CD4-positive, alpha-beta T cell (primary cell): ENCODE measurements at regions not wholly inside any gene's neighbourhood (a gene's known extent, or its start where the extent isn't known, plus 50 kb on each side); places are given as distances from the start of the nearest gene placed in this dataset.
"Not testable (repeated sequence)": the region's sequence is repeated elsewhere in the genome, so short reads cannot be mapped to it uniquely, and the experiment has no call there.

Source experiments
- ATAC-seq: fragments of 200-7000 bp; cut with Tn5 transposase; one replicate; pipeline ENCODE4 v1.10.0; 2022; ENCODE audit warnings: mild to moderate bottlenecking; ENCODE audit not compliant: poor library complexity
- CTCF ChIA-PET: fragments of 350-600 bp; sonication (Branson Sonifier 250); formaldehyde crosslinking; loops from one replicate; lab custom pipeline; 2021; ENCODE audit warnings: antibody characterized with exemption, inconsistent platforms; lab: Charles Lee
- POLR2A ChIA-PET: fragments of 350-600 bp; sonication (Branson Sonifier 250); formaldehyde crosslinking; loops from one replicate; lab custom pipeline; 2021; ENCODE audit warnings: antibody characterized with exemption, inconsistent platforms; lab: Charles Lee
- DNase-seq, 14 experiments: peaks; one replicate each; pipeline ENCODE4 v3.0.0-alpha.2; 2013 to 2020; ENCODE audit warnings: mixed read lengths in 2 of 14
- H3K27ac ChIP-seq, 2 donors: one replicate each; pipeline versions ENCODE4 v1.5.1 to v1.7.0; 2013; ENCODE audit warnings: low read length in 2 of 2, low read depth in 1 of 2, mild to moderate bottlenecking in 1 of 2
- H3K27me3 ChIP-seq, 2 experiments: 1 replicate in 1 of 2; 2 replicates in 1 of 2; pipeline versions ENCODE4 v1.6.1 to v1.7.0; 2013; ENCODE audit warnings: low read length in 2 of 2, control low read depth in 1 of 2, mild to moderate bottlenecking in 1 of 2, moderate library complexity in 1 of 2; ENCODE audit not compliant: insufficient read depth in 2 of 2, control insufficient read depth in 1 of 2
- H3K36me3 ChIP-seq: one replicate; pipeline ENCODE4 v1.6.1; 2013; ENCODE audit warnings: low read length, control low read depth; ENCODE audit not compliant: insufficient read depth
- H3K4me1 ChIP-seq: one replicate; pipeline ENCODE4 v1.6.1; 2013; ENCODE audit warnings: low read length, control low read depth; ENCODE audit not compliant: insufficient read depth
- H3K4me3 ChIP-seq: one replicate; pipeline ENCODE4 v1.5.1; 2013; ENCODE audit warnings: mild to moderate bottlenecking, low read length, moderate library complexity
- H3K9me3 ChIP-seq, 2 experiments: 1 replicate in 1 of 2; 2 replicates in 1 of 2; pipeline versions ENCODE4 v1.6.1 to v1.7.0; 2013; ENCODE audit warnings: low read length in 2 of 2, mild to moderate bottlenecking in 2 of 2, control low read depth in 1 of 2, moderate library complexity in 1 of 2; ENCODE audit not compliant: control insufficient read depth in 1 of 2, insufficient read depth in 1 of 2
- H3K27ac Mint-ChIP-seq: one replicate; pipeline ENCODE4 v1.8.0; 2020; ENCODE audit warnings: mixed read lengths
- H3K27me3 Mint-ChIP-seq: one replicate; pipeline ENCODE4 v1.8.0; 2021; ENCODE audit warnings: mixed read lengths
- H3K36me3 Mint-ChIP-seq: one replicate; pipeline ENCODE4 v1.8.0; 2021; ENCODE audit warnings: low read depth, mixed read lengths
- H3K4me1 Mint-ChIP-seq: one replicate; pipeline ENCODE4 v1.8.0; 2021; ENCODE audit warnings: low read depth, mixed read lengths
- H3K4me3 Mint-ChIP-seq: one replicate; pipeline ENCODE4 v1.8.0; 2020; ENCODE audit warnings: mild to moderate bottlenecking, mixed read lengths
- H3K9me3 Mint-ChIP-seq: one replicate; pipeline ENCODE4 v1.8.0; 2020; ENCODE audit warnings: mixed read lengths
- intact Hi-C, 2 experiments: fragments of 100-400 bp; cut with DNase I in 1 of 2; cut with micrococcal nuclease in 1 of 2; formaldehyde crosslinking; loops; one replicate each; pipeline versions ENCODE4 v1.15.1 to v1.9.0; 2023 to 2025; cut with DNase I, micrococcal nuclease
- TF ChIP-seq, protein P1 (sequence below): fragments of 200-600 bp; IDR thresholded peaks from one replicate; pipeline ENCODE4 v1.8.0; 2022; ENCODE audit warnings: antibody characterized with exemption, mild to moderate bottlenecking

DNA sequence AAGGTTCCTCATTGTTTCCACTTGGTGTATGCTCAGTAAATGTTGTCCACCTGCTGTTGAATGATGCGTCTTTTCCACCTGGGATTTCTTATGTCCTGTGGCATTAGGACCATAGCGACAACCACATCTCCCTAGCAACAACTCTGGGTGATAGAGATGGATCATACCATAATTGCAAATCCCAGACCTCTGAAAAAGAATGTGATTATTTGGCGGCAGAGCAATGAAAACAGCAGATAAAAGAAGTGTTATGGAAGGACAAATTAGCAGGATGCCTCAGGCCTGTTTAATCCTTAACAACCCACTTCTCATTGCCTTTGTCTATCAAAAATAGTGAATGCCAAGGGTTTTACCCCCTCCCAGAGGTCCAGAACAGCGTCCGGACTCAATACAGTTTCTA, 278.9 kb downstream of the TSN start:
- Mint-ChIP-seq H3K9me3 (no peaks in the 10 kb centered on the region), H3K4me1 (no peaks in the 10 kb centered on the region), H3K27ac (no peak overlapping the region), H3K27me3 (peaks cover 4% of the 10 kb centered on the region), H3K4me3 (no peak overlapping the region), H3K36me3 (no peaks in the 10 kb centered on the region)
- H3K4me3 ChIP-seq = no peak overlapping the region
- no peak for ATAC-seq
- ChIA-PET CTCF (no interaction called here), POLR2A (no interaction called here)
- no peak for DNase-seq
- TF ChIP-seq, protein P1, sequence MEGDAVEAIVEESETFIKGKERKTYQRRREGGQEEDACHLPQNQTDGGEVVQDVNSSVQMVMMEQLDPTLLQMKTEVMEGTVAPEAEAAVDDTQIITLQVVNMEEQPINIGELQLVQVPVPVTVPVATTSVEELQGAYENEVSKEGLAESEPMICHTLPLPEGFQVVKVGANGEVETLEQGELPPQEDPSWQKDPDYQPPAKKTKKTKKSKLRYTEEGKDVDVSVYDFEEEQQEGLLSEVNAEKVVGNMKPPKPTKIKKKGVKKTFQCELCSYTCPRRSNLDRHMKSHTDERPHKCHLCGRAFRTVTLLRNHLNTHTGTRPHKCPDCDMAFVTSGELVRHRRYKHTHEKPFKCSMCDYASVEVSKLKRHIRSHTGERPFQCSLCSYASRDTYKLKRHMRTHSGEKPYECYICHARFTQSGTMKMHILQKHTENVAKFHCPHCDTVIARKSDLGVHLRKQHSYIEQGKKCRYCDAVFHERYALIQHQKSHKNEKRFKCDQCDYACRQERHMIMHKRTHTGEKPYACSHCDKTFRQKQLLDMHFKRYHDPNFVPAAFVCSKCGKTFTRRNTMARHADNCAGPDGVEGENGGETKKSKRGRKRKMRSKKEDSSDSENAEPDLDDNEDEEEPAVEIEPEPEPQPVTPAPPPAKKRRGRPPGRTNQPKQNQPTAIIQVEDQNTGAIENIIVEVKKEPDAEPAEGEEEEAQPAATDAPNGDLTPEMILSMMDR = no peak
- no peaks in the 10 kb centered on the region for H3K36me3 ChIP-seq
- H3K27ac ChIP-seq = no peak overlapping the region
- no peaks in the 10 kb centered on the region for H3K27me3 ChIP-seq
- no peaks in the 10 kb centered on the region for H3K9me3 ChIP-seq
- H3K4me1 ChIP-seq = no peaks in the 10 kb centered on the region
- intact Hi-C loops = no loop called here

DNA sequence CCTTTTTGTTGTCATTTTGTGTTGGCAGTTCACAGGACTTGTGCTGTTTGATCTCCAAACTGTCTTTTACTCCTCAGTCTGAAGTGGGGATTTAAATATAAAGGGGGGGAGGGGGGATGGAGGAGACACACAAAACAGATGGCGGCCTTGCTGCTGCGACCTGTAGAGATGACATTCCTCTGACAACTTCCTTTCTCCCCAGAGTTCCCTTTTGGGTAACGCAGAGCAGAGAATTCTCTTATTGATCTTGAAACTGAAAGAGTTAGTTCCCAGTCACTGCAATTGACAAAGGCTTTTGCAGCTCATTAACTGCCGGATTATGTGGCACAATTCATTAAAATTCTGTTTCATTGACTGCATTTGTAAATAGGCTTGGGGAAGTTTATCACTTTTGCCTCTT, 279.3 kb downstream of the TSN start:
- CTCF ChIA-PET = no interaction called here
- TF ChIP-seq, protein P1 = no peak
- intact Hi-C loops = no loop called here

DNA sequence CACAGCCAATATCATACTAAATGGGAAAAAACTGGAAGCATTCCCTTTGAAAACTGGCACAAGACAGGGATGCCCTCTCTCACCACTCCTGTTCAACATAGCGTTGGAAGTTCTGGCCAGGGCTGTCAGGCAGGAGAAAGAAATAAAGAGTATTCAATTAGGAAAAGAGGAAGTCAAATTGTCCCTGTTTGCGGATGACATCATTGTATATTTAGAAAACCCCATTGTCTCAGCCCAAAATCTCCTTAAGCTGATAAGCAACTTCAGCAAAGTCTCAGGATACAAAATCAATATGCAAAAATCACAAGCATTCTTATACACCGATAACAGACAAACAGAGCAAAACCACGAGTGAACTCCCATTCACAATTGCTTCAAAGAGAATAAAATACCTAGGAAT, 283.4 kb downstream of the TSN start:
- not testable (repeated sequence) for H3K4me1 Mint-ChIP-seq

More for the DNA sequence above, 279.3 kb downstream of the TSN start:
- no peaks in the 10 kb centered on the region for H3K4me1 Mint-ChIP-seq
- POLR2A ChIA-PET = no interaction called here
- DNase-seq (no peak), ATAC-seq (no peak)
- no peak overlapping the region for H3K27ac Mint-ChIP-seq
- Histone ChIP-seq H3K36me3 (no peaks in the 10 kb centered on the region), H3K4me1 (no peaks in the 10 kb centered on the region), H3K27me3 (no peaks in the 10 kb centered on the region), H3K27ac (no peak overlapping the region), H3K4me3 (no peak overlapping the region), H3K9me3 (no peaks in the 10 kb centered on the region)
- no peaks in the 10 kb centered on the region for H3K9me3 Mint-ChIP-seq
- H3K27me3 Mint-ChIP-seq = peaks cover 4% of the 10 kb centered on the region
- no peaks in the 10 kb centered on the region for H3K36me3 Mint-ChIP-seq
- H3K4me3 Mint-ChIP-seq = no peak overlapping the region

DNA sequence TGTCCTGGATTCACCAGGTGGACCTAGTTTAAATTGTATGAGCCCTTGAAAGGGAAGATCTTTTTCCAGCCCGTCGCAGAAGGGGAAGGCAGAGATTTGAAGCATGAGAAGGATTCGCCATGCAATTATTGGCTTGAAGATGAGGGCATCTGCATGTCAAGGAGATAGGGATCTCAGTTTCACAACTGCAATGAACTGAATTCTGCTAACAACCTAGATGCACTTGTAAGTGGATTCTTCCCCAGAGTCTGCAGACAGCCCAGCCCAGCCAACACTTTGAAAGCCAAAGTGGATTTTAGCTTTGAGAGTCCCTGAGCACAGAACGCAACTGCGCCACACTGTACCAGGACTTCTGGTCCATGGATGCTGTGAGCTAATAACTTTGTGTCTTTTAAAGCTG, 286.0 kb downstream of the TSN start:
- Mint-ChIP-seq H3K36me3 (no peaks in the 10 kb centered on the region), H3K27ac (no peak overlapping the region), H3K27me3 (no peaks in the 10 kb centered on the region), H3K4me3 (no peak overlapping the region), H3K4me1 (no peaks in the 10 kb centered on the region), H3K9me3 (no peaks in the 10 kb centered on the region)
- no peak overlapping the region for H3K4me3 ChIP-seq
- H3K27me3 ChIP-seq = no peaks in the 10 kb centered on the region
- ATAC-seq = no peak
- no peaks in the 10 kb centered on the region for H3K9me3 ChIP-seq
- intact Hi-C loops = no loop called here
- no peak overlapping the region for H3K27ac ChIP-seq
- H3K36me3 ChIP-seq = no peaks in the 10 kb centered on the region
- CTCF ChIA-PET = no interaction called here
- TF ChIP-seq, protein P1 = no peak
- no peak for DNase-seq
- H3K4me1 ChIP-seq = no peaks in the 10 kb centered on the region
- POLR2A ChIA-PET = no interaction called here

More for the DNA sequence above, 283.4 kb downstream of the TSN start:
- POLR2A ChIA-PET, H3K9me3 Mint-ChIP-seq, H3K4me3 Mint-ChIP-seq, H3K36me3 ChIP-seq, H3K27ac ChIP-seq, H3K27ac Mint-ChIP-seq, CTCF ChIA-PET, DNase-seq, H3K27me3 ChIP-seq, ATAC-seq, H3K36me3 Mint-ChIP-seq, H3K9me3 ChIP-seq, intact Hi-C loops, H3K27me3 Mint-ChIP-seq, H3K4me3 ChIP-seq, H3K4me1 ChIP-seq: not testable (repeated sequence)

DNA sequence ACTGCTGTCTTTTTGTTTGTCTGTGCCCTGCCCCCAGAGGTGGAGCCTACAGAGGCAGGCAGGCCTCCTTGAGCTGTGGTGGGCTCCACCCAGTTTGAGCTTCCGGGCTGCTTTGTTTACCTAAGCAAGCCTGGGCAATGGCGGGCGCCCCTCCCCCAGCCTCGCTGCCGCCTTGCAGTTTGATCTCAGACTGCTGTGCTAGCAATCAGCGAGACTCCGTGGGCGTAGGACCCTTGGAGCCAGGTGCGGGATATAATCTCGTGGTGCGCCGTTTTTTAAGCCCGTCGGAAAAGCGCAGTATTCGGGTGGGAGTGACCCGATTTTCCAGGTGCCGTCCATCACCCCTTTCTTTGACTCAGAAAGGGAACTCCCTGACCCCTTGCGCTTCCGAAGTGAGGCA, 296.2 kb downstream of the TSN start:
- H3K9me3 Mint-ChIP-seq, CTCF ChIA-PET: not testable (repeated sequence)

More for the DNA sequence above, 296.2 kb downstream of the TSN start:
- H3K27ac Mint-ChIP-seq, intact Hi-C loops, H3K4me3 Mint-ChIP-seq, DNase-seq, H3K27ac ChIP-seq, H3K4me3 ChIP-seq, H3K9me3 ChIP-seq, H3K27me3 Mint-ChIP-seq, H3K4me1 Mint-ChIP-seq, H3K27me3 ChIP-seq, POLR2A ChIA-PET, H3K36me3 ChIP-seq, H3K4me1 ChIP-seq, H3K36me3 Mint-ChIP-seq, ATAC-seq: not testable (repeated sequence)
